ENCODE measurements at regions not wholly inside any gene's neighbourhood (a gene's known extent, or its start where the extent isn't known, plus 50 kb on each side); places are given as distances from the start of the nearest gene placed in this dataset.

DNA sequence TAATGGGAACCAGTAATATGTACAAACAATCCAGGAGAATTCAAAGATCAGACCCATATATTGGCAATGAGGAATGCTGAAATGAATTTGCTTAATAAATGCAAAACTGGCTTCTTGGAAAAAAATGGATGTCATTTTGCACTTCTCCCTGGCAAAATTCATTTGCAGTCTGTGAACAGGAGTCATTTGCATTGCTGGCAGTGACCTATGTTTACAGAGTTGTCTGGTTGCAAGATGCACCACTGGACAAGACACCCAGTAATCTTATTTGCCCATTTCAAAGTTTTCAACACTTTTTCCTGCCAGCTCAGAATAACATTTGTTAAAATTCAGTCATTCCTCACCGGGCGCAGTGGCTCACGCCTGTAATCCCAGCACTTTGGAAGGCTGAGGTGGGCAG lies 123.5 kb upstream of the KCNAB1 start:
- TF ChIP-seq, protein P1, sequence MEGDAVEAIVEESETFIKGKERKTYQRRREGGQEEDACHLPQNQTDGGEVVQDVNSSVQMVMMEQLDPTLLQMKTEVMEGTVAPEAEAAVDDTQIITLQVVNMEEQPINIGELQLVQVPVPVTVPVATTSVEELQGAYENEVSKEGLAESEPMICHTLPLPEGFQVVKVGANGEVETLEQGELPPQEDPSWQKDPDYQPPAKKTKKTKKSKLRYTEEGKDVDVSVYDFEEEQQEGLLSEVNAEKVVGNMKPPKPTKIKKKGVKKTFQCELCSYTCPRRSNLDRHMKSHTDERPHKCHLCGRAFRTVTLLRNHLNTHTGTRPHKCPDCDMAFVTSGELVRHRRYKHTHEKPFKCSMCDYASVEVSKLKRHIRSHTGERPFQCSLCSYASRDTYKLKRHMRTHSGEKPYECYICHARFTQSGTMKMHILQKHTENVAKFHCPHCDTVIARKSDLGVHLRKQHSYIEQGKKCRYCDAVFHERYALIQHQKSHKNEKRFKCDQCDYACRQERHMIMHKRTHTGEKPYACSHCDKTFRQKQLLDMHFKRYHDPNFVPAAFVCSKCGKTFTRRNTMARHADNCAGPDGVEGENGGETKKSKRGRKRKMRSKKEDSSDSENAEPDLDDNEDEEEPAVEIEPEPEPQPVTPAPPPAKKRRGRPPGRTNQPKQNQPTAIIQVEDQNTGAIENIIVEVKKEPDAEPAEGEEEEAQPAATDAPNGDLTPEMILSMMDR (IDR thresholded peaks at IDR 0.05), result no peak
- TF ChIP-seq EZH2 (IDR thresholded peaks at IDR 0.05), result no peak
